GM12873 (cell line): ENCODE measurements at regions not wholly inside any gene's neighbourhood (a gene's known extent, or its start where the extent isn't known, plus 50 kb on each side); places are given as distances from the start of the nearest gene placed in this dataset.

ENCODE experiments used
- TF ChIP-seq, protein P1 (sequence below): IDR thresholded peaks from 2 replicates; pipeline ENCODE4 v1.5.1; 2012; ENCODE audit warnings: low read depth, mild to moderate bottlenecking, moderate library complexity, low read length, control low read depth; ENCODE audit not compliant: insufficient read depth; ENCODE audit errors: missing control alignments

DNA sequence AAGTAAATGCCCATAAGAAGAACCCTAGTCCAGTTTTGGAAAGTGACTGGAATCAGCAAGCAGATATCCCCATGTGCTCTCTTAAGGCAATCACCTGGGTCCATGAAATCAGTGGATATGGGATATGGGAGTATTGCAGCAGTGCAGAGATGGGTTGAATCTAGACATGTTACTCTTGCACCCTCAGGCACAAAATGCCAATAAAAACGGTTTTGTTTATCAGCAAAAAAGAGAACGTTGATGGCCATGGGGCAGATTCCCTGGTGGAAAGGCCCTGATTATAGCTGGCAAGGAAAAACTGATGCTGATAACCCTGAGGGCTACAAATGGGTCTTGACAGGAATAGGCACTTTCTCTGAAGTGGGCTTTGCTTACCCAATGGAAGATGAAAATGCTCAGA, 380.2 kb upstream of the SEMA6D start:
- TF ChIP-seq, protein P1, sequence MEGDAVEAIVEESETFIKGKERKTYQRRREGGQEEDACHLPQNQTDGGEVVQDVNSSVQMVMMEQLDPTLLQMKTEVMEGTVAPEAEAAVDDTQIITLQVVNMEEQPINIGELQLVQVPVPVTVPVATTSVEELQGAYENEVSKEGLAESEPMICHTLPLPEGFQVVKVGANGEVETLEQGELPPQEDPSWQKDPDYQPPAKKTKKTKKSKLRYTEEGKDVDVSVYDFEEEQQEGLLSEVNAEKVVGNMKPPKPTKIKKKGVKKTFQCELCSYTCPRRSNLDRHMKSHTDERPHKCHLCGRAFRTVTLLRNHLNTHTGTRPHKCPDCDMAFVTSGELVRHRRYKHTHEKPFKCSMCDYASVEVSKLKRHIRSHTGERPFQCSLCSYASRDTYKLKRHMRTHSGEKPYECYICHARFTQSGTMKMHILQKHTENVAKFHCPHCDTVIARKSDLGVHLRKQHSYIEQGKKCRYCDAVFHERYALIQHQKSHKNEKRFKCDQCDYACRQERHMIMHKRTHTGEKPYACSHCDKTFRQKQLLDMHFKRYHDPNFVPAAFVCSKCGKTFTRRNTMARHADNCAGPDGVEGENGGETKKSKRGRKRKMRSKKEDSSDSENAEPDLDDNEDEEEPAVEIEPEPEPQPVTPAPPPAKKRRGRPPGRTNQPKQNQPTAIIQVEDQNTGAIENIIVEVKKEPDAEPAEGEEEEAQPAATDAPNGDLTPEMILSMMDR: no peak

DNA sequence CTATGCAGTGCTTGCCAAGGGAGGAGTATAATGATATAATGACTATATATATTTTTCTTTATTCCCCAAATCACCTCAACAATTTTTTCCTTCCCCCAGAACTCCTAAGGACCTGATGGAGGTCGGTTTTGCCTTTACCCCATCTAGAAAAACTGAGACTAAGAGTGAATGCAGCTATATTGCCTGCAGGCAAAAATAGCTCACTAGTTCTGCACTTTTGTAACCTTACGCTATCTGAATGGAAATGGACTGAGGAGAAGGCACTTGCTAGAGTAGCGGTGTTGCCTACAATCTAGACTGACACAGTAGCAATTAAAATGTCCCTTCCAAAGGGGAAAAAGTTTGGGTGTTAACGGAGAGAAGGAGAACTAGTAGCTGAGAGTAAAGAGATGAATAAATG, 379.5 kb upstream of the SEMA6D start:
- TF ChIP-seq, protein P1: no peak

DNA sequence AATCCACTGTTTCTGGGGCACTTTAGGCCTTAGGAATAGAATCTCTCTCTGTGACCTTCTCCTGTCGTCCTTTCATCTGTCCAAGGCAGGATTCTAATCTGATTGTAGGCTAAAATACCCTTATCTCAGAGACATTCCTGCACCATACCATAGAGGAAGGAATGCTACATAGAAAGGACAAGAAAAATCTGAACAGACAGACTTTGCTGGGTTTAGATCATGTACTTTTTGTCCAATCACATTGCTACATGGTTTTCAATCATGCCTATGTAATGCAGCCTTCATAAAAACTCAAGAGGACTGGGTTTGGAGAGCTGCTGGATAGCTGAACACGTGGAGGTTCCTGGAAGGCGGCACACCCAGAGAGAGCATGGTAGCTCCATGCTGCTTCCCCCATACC, 378.5 kb upstream of the SEMA6D start:
- TF ChIP-seq, protein P1: no peak

DNA sequence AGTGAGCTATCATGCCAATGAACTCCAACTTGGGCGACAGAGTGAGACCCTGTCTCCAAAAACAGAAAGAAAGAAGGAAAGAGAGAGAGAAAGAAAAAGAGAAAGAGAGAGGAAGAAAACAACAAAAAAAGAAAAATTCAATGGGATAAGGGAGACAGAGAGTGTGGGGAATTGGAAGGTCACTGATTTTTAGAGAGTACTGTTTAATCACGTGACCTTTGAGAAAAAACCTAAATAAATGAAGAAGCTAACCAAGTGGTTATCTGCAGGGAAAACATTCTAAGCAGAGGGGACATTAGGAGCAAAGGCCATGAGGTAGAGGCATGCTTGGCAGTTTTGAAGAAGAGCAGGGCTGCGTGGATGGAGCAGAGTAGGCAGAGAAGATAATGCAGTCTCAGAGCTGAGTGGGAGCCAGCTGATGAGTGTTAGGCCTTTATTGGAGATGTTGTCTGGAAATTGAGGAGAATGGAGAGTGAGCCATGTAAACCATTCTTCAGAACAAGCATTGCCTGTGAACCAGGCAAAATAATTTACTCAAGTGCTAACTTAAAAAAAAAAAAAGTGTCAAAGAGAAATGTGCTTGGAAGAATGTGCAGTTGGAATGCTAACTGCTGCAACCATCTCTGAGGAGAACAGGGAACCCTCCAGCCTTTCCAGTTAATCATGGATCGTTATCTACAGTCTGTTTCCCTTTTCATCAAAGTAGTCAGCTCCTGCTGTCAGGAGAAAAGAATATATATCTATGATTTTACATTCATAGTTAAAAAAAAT, 377.3 kb upstream of the SEMA6D start:
- TF ChIP-seq, protein P1: no peak

DNA sequence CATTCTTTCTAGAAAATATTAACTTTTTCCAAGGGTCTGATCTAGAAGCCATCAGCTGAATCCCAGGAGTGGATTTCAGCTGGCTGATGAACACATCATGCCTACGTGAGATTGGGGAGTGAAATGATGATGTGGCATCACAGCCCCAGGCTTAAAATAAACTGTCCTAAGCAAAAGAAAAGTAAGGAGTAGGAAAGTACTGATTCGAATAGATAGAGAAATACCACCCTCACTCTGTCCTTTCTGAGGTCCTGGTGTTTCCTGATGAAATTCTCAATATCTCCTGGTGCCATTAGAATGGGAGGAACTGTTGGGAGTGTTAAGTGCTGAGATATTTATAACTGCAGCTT, 376.8 kb upstream of the SEMA6D start:
- TF ChIP-seq, protein P1: no peak

DNA sequence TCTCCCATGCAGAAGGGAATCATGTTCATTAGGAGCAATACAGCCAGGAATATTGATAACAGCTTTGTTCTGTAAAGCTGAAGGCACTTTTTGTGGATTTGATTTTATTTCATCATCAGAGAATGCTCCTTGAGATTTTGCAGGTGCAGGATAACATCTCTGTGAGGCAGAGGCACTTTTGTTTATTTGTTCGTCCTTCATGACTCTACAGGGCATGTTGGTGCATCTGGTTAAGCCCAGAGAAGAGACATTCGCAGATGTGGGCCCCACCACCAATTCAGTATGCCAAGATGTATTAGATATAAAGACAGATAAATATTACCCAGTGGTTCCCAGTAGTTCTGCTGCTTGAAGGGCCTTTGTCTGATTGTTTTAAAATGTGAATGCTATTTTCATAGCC, 368.1 kb upstream of the SEMA6D start:
- TF ChIP-seq, protein P1: no peak

DNA sequence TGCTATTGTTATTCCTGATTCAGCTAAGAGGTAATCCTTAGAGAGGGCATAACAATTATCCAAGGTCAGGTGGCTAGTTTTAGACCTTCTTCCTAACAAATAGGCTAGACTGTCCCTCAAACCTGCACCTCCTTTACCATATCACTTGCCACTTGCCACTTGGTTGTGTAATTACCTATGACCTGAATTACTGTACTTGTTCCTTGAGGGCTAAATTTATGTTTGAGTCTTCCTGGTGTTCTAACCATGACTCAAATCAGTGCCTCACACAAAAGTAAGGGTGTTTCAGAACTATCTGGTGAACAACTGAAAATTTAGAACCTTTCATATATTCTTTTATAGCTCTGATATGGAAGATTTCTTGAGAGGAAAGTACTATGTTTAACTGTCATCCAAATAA, 365.8 kb upstream of the SEMA6D start:
- TF ChIP-seq, protein P1: no peak
